ENCODE measurements at regions not wholly inside any gene's neighbourhood (a gene's known extent, or its start where the extent isn't known, plus 50 kb on each side); places are given as distances from the start of the nearest gene placed in this dataset.
"Not testable (repeated sequence)": the region's sequence is repeated elsewhere in the genome, so short reads cannot be mapped to it uniquely, and the experiment has no call there.

- no peak for DNase-seq
Observed at GRCh38 chr18:78494204-78495085, 485.2 kb upstream of the SALL3 start.

DNA sequence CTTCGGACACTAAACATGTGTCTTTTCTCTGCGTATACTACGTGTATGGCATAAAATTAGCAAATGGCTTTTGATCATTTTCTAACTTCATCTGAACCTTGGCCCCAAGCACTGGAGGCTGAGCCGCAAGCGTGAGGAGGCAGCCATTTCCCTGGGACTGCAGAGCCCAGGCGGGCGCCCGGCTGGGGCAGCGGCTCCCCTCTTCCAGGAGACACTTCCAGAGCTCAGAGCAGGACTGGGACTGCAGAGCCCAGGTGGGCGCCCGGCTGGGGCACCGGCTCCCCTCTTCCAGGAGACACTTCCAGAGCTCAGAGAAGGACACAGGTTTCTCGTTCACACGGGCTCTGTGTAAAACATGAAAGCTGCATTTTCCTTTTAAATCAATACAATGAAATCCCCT is 484.1 kb upstream of the SALL3 start:
- no peak for DNase-seq

GRCh38 chr18:78496079-78496478 is 483.5 kb upstream of the SALL3 start:
- DNase-seq, result no peak

DNA sequence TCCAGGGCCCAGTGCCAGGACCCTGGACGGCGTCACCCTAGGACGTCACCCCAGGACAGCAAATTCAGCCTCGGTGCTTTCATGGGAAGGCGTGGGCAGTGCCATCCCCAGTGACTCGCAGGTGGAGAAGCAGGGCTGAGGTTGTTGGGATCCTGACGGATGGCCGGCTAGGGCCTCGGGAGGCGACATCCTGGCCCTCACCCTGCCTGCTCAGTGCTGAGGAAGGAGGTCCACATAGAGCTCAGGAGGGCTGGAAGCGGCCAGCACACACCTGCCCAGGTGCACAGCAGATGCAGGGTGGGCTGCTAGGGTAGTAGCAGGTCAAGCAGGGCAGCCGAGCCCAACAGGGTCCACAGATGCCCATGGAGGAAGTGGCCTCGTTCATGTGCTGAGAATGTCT is 482.0 kb upstream of the SALL3 start:
- no peak for DNase-seq

DNA sequence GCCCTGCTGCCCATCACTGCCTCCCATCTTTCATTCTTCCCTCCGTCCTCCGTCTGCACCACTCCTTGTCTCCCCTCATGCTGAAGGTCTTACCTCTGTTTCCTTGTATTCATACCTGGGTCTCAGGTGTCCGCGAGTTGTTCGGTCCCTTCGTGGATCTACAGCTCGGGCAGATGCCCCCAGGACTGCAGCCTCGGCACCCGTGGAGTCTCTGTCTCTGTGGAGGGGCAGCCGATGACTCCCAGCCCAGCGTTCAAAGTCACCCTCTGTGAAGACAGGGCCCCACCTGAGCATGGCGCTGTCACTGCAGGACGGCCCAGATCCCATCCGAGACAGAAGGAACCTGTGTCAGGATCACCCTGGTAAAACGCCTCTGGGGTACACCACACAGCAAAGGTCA is 480.0 kb upstream of the SALL3 start:
- DNase-seq, result no peak

GRCh38 chr18:78501251-78501650 is 478.4 kb upstream of the SALL3 start:
- no peak for DNase-seq

DNA sequence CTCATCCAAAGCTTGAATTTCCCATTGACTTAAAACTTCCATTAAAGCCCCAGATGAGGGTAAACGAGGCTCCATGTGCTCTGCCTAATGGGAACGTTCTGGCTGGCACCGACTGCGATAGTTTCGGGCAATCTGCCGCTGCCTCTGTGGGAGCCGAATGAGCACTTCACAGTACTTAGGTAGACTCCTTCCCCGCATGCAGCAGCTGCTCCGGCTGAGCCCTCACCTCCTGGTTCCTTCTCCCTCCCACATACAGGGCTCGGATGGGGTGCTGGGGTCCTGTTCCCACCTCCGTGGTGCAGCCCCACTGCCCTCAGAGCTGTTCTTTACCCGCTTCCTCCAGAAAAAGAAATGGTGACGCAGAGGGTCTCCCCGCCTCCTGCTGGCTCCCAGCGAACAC is 476.5 kb upstream of the SALL3 start:
- DNase-seq, result no peak

DNA sequence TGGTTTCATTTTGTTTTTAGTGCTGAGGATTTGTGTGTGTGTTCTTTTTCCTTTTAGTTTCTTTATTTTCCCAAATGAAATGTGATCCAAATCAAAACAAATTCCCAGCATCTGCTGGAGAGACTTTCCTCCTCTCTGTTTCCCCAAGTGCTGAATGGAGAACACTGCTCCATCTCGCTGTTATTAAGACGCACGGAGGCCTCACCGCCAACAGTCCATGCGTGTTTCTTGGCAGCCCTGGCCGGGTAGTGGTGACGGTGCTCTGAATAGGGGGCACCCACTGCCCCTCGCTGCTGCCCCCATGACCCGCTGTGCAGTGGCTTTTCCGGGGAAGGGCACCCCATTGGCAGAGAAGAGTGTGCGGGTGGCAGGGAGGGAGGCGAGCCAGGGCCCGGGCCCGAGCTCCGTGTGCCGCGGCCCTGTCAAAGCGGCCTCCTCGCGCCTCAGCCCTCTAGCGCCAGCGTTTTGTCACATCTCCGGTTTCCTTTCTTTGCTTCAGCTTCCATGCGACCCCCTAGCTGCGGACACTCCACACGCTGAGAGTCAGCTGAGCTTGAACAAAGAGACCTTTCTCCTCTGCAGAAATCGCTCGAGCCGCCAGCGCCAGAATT is 473.7 kb upstream of the SALL3 start:
- DNase-seq, result no peak

GRCh38 chr18:78507217-78507616 is 472.4 kb upstream of the SALL3 start:
- DNase-seq, result no peak

DNA sequence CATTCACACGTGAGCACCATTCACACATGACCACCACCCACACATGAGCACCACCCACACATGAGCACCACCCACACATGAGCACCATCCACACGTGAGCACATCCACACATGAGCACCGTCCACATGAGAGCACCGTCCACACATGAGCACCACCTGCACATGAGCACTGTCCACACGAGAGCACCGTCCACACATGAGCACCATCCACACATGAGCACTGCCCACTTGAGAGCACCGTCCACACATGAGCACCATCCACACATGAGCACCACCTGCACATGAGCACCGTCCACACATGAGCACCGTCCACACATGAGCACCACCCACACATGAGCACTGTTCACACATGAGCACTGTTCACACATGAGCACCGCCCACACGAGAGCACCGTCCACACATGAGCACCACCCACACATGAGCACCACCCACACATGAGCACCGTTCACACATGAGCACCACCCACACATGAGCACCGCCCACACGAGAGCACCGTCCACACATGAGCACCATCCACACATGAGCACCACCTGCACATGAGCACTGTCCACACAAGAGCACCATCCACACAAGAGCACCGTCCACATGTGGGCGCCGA is 471.3 kb upstream of the SALL3 start:
- not testable (repeated sequence) for DNase-seq

DNA sequence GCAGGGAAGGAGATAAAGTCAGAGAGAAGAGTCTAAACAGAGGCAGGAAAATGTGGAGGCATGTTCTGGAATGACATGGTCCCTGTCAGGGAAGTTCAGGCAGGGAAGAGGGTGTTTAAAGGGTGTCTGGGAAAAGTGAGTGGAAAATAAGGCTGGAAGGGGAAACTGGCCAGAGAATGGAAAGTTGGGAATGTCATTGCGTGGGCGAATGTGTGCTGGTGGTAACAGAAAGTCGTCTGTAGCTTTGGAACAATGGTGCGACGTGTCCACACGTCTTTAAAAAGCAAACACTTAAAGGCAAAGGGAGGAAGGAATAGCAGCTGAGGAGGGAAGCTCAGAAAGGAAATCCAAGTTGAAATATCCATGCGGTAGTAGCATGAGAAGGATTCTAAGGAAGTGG is 469.5 kb upstream of the SALL3 start:
- DNase-seq, result no peak

DNA sequence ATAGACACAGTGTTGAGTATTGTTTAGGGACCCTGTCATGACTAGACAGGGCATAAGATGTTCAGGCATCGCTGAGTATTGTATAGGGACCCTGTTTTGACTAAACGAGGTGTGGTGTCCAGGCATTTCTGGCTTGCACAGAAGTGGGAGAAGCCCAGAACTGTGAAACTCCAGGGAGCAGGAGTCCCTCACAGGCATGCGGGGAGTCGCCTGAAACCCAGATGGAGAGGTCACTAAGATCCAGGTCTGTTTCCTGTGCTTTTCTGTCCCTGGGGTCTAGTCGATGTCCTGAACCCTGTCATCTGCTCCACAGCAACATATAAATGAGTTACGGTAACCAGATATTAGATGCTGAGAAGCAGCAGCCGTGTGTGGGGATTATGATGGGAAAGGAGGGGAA is 469.0 kb upstream of the SALL3 start:
- no peak for DNase-seq

DNA sequence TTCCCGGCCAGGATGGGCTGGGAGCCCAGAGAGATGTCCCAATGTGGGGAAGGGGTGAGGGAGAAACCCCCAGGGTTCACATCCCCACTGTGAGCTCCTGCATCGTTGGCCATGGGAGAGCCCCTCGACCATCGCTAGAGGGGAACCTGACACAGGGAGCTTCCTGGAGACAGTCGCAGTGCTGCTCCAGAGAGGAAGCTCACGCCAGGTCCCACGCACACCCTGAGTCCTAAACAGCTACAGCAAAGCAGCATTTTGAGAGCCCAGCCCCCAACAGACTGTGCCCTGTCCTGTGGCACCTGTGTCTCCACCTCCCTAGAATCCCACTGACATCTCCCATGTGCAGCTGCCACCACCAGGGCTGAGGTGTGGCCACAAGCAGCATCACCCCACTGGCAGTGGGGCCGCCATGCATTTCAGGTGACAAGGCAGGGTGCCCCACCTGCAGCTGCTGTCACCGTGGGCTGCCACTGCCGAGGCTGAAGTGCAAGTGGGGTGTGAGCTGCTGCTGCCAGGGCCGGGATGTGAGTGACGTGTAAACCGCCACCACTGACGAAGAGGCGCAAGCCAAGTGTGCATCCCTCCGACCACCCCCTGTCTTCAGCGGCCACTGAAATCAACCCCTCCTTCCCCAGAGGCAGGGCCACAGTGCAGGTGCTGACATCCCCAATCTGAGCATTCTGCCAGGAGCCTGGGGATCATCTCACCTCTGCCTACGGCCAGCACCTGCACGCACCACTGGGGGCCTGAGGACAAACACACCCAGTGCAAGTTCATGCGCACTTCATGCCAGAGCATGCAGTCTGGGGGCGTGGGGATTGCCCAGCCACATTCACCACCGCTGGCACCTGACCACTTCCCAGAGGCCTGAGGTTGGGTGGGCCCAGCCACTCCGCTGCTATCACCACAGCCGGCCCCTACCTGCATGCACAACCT is 467.7 kb upstream of the SALL3 start:
- no peak for DNase-seq

DNA sequence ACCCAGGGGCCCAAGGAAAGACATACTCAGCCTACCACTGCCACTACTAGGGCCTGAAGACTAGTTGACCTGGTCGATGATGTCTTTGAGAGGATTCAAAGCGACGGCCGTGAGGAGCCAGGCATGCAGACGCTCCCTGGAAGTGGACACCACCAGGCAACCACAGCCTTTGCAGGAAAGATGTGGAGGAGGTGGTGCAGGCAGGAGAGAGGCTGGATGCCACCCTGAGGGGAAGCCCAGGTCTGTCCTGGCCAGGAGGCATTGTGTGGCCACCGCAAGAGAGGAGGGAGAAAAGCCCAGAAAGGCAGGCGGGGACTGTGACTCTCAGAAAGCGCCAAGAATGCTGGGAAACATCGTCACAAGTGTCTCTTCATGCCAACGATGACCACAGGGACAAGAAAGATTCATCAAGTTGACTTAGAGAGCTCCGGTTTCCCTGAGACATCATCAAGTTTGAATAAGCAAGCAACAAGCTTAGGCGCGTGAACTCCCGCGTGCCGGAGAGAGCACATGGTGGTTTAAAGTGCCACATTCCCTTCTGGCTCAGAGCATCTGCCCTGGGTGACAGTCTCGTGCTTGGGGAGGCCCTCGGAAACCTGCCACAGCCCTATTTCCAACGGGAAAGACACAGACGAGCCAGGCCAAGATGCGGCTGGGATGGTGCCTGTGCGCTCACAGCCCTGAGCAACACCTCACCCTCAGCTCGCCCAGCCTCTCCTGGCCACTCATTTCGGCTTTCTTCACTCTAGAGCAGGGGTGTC is 464.5 kb upstream of the SALL3 start:
- DNase-seq, result no peak

DNA sequence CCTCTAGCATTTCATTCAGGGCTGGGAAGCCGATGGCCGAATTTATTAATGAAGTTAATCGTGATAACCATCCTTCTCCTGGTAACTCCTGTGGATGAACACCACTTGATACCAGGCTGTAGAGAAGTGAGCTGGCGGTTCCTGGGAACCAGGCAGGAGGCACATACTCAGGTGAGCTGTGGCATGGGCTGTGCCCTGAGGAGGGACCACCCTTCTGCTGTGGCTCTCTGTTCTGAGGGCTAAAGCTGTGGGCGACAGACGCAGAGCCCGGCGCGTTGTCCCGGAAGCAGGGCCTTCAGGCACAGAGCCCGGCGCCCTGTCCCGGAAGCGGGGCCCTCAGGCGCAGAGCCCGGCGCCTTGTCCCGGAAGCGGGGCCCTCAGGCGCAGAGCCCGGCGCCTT is 462.3 kb upstream of the SALL3 start:
- DNase-seq, result no peak

GRCh38 chr18:78517973-78518372 is 461.6 kb upstream of the SALL3 start:
- DNase-seq, result no peak

DNA sequence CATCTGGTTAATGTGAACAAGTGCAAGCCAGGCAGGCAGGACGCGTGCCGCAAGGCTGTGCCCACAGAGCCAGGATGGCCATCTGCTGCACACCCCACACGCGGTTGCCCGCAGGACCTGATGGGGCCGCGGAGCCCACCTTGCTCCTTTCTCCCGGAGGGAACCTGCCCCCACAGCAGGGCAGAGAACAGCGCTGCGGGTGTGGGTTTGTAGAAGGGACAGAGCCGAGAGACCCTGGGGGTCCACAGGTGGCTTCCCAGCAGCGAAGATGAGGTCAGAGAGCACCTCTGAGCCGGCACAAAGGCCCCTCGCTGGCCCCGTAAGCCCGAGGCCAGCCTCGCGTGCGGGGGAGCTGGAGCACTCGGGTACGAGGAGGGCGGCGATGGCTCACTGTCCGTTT is 460.8 kb upstream of the SALL3 start:
- DNase-seq, result no peak

- no peak for DNase-seq
Observed at GRCh38 chr18:78519394-78520062, 460.1 kb upstream of the SALL3 start.

GRCh38 chr18:78521136-78521535 is 458.5 kb upstream of the SALL3 start:
- no peak for DNase-seq

- DNase-seq, result no peak
Observed at GRCh38 chr18:78521744-78522143, 457.9 kb upstream of the SALL3 start.

DNA sequence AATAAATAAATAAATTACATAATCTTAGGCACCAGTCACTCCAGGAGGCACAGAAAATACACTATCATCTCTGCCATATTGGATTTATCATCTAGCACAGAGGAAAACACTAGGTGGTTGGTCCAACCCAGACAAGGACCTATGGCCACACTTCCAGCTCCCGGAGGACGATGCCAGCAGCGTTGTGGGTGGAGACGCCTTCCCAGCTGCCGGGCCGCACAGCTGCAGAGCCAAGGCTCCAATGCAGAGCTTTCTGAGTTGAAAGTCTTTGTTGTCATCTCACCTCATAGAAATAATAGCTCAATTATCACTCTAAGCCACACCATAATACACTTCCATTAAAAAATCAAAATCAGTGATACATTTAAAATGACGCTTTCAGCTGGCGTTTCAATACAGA is 457.1 kb upstream of the SALL3 start:
- no peak for DNase-seq

DNA sequence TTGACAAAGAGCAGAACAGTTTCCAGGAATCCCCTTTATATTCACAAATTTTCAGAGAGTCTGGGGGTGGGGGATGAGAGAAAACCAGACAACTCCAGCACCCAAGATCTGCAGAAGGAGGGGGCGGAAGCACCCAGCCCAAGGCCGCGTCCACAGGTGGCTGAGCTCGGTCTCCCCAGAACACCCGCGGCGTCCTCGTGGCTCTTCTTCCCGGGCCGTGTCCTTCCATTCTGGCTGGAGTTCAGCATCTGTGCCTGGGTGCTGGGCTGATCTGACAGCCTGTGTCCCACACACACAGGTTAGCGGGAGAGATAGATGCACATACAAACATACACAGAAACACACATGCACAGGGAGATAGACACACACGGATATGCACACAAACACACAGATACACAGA is 455.8 kb upstream of the SALL3 start:
- DNase-seq, result no peak
